RPMI7951 (cell line): ENCODE measurements at regions not wholly inside any gene's neighbourhood (a gene's known extent, or its start where the extent isn't known, plus 50 kb on each side); places are given as distances from the start of the nearest gene placed in this dataset.
"Not testable (repeated sequence)": the region's sequence is repeated elsewhere in the genome, so short reads cannot be mapped to it uniquely, and the experiment has no call there.

Source experiments
- DNase-seq: peaks from one replicate; pipeline ENCODE4 v3.0.0-alpha.2; 2012; ENCODE audit warnings: low read depth

DNA sequence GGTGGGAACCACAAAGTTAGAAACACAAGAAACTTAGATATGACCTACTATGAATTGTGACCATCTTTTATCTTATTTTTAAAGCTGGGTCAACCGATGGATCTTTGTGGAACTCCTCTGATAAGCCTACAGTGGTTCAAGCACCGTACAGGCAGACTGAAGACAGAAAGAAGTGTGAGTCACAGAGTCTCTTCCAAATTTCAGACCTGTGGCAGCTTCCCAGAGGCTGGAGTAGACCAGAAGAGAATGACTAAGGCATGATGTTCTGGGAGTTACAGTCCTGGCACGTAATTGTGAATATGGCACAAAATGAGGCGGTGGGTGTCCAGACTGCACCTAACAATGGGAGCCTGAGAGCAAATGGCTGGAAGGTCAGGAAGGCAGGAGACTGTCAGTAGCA lies 70.0 kb downstream of the LMO4 start:
- peak; percentile 85 for DNase-seq

DNA sequence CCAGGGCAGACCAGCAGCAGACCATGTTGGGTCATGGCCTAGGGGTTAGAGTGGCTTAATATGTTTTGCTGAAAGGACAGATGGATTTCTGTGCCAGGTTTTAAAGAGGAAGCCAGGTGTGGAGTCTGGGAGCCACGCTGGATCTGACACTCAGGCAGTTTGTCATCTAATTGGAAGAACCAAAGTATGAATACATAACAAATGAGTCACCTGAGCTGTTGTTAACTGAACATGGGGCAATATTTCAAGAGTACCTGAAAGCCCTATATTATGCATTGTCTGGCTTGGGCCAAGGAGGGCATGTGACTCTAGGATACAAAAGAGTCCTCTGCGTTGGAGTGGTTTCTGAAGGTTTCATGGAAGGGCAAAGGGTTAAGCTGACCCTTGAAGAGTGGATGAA lies 70.6 kb downstream of the LMO4 start:
- DNase-seq, result peak; percentile 28

DNA sequence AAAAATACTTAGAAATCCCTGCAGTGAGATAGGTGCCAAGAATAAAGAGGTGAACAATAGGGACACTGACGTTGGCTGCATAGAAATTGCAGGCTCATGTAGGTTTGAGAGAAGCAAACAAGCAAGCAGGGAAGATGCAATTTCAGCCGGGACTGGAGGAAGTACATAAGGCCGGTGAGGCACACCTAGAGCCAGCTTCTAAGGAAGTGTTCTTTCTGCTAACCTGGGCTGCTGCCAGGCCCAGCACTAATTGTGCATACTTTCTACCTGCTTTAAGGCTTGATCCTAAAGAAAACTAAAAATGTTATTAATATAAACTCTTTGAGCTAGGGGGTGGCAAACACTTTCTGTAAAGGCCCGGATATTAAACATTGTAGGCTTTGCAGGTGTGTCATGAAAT lies 71.0 kb downstream of the LMO4 start:
- no peak for DNase-seq

DNA sequence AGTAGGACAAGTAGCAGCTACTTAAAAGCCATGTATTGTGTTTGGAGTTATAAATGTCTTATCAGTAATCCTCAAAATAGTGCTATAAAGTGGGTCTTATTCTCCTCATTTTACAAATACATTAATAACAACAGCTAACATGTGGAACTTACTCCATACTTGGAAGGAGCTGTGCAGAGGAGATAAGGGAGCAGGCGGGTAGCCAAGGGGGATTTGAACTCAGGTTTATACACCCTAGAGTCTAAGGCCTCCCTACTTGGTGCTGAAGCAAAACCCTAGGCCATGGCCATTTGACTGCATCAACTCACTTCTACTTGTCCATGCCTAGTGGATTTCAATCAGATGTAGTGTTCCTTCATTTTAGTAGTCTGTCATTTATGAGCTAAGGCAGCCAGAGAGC lies 72.1 kb downstream of the LMO4 start:
- no peak for DNase-seq

DNA sequence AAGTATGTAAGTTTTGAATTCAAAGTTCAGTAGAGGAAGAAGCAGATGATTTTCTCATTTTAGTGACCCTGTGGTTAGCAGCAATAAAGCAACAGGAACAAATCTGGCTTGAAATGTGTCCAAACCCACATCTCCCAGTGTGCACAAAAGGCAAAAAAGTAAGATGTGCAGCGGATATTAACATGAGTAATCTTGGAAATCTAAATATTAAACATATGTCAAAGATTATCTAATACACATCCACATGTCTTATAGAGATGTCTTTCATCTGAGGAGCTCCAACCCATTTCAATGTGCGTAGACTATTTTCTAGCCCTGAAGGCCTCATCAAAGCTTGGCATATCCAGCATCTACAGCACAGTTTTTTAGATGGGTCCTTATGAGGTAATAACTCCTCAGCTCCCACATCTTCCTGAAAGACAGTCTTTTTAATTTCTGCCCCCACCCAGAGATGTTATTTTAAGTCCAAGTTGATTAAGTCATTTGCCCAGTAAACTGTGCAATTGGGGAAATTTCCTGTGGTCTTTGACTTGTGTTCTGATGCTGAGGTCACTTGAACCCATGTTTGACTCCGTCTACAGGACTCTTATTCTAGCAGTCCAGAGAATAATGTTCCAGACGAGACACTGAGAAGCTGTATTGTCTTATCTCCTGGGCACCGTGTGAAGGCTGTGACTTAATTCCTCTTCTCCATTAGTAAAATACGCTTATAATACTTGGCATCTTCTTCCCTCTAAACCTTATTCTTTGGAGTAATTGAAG lies 73.7 kb downstream of the LMO4 start:
- peak; percentile 92 for DNase-seq

DNA sequence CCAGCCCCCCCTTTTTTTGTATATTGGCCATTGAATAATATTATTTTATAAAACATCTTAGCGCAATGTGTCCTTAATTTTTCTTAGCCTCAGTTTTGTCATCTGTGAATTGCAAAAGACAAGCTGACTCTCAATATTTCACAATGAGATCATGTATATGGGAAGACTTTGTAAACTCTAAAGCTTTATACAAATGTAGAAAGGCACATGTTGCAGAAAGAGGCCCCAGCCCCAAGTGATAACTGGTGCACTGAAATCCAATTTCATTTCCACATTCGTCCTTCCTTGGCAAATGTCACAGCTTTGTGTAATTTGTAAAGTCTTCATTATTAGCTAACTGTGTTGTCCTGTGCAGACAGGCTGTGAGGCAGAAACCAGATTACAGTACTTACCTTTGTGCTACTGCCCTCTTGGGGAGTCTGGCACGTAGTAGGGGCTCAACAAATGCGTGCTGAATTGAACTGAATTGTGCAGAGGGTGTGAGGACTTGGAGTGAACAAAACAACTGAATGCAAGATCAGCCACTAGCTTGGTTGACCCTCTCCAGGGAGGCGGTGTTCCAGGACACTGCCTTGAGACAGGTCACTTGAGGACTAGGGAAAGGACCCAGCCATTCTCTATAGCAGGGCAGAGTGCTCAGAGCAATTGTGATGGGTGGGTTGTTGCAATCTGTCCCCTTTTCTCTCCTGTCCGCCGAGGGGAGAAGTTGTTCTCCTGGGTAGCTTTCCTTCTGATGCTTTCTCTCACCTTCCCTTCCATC lies 74.6 kb downstream of the LMO4 start:
- no peak for DNase-seq

DNA sequence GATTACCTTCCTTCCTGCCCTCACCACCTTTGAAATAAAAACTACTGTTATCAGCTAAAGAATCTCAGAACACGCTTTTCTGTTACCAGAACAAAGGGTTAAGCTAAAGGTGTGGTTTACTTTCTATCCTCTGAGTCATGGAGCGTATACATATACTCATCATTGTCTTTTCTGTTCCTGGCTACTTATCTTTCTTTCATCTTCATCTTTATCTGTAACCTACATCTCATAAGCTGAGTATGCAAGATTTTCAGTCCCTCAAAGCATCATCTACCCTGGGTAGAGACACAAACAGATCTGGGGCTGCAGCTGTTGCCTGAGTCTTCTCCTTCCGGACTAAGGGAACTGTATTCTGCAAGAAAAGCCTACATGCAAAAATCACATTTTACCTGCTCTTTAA lies 75.6 kb downstream of the LMO4 start:
- peak; percentile 56 for DNase-seq

DNA sequence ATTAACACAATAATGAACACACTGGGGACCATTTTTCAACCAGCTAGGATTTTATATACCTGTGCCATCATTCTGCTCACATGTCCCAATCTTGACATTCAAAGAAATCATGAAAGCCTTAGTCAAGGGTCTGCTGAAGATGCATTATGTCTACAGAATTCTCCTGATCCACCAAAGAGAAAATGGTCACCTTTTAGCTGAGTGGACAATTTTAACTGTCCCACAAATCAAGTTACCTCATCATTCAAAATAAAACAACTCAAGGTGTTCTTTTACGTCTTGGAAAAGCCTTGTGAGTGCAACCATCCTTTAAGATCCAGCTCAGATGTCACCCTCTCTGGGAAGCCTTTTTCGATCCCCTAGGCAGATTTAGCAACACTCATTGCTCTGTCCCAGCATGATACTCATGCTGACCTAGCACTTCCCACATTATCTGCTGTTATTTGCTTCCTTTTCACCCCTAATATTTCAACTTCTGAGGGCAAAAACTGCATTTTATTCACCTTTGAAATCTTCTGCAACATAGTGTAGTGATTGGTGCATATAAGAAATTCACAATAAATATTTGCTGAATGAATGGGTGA lies 80.1 kb downstream of the LMO4 start:
- no peak for DNase-seq

DNA sequence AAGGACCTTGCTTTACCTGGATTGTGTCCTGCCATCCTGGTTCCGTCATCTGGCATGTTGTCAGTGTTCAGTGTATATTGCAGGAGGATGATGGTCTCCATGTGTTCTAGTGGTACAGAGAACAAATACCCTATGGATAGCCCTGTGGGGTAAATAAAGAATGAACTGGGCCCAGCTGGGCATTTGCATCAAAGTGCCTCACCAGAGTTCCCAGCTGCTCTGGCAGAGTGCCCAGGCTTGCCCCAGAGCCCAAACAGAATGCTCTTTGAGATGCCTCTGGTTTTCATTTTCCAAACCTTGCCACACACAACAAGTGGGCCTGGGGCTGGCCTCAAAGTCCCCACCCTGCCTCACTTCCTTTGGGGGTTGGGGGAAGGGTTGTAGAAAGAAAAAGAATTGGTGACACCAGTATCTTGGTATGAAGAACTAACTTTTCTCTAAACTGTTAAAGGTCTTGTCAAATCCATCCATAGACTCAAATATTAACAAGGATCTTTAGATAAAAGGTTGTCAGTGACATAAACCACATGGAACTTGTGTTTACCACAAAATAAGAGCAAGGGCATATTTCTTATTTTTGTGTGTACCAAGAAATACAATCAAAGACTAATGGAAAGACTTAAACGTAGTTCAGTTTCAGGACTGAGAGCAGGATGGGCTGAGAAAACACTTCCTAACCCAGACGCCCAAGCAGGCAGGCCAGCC lies 82.2 kb downstream of the LMO4 start:
- DNase-seq, result peak; percentile 85

DNA sequence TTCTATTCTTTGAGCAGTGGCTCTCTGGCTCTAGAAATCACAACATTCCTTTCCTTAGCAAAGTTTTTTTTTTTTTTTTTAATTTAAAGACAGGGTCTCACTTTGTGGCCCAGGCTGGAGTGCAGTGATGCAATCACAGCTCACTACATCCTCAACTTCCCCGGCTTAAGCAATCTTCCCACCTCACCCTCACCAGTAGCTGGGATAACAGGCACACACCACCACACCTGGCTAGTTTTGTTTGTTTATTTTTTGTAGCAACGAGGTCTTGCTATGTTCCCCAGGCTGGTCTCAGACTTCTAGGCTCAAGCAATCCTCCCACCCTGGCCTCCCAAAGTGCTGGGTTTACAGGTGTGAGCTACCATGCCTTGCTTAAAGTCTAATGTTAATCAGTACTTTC lies 85.2 kb downstream of the LMO4 start:
- DNase-seq, result not testable (repeated sequence)

DNA sequence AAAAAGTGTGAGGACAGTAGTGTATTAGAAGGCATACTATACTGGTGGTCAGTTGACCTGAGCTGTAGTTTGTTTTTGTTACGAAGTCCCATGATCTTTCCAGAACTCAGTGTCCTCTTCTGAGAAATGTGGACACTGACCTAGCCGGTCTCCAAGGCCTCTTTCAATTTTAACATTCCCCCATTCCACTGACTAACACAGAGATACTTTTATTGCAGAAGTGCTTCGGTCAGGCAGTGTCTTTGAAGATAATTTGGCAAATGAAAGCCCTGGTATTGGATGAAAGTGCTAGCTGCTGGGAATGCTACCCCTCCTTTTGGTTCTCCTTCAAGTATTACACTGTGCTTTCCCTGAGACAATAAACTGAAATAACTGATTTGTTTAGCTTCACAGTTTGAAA lies 89.4 kb downstream of the LMO4 start:
- DNase-seq, result no peak

DNA sequence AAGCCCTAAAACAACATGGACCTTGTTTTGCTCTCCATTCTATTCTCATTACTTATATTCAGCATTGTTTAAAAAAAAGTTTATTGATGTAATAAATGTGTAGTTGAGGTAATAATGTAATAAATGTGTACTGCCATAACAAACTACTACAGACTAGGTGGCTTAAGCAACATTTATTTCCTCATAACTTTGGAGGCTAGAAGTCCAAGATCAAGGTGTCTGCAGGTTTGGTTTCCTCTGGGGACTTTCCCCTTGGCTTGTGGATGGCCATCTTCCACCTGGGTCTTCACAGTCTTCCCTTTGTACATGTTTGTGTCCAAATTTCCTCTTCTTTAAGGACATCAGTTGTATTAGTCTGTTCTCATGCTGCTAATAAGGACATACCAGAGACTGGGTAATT lies 93.1 kb downstream of the LMO4 start:
- DNase-seq, result no peak

DNA sequence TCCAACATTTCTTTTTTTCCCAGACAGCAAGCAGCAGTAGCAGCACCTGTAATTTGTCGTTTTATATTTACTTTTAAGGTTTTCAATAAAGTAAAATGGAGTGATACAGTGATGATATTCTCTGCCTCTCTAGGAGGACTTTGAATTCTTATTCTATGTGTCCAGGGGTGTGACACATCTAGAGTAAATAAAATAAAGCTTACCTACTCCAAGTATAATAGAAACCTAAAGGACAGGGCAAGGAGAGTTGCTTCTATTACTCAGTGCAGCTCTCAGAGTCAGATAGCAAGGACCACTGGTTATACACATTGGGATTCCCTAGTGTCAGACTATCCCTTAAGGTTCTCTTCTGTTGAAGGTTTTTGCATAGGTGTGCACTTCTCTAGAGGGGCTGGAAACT lies 95.9 kb downstream of the LMO4 start:
- no peak for DNase-seq

DNA sequence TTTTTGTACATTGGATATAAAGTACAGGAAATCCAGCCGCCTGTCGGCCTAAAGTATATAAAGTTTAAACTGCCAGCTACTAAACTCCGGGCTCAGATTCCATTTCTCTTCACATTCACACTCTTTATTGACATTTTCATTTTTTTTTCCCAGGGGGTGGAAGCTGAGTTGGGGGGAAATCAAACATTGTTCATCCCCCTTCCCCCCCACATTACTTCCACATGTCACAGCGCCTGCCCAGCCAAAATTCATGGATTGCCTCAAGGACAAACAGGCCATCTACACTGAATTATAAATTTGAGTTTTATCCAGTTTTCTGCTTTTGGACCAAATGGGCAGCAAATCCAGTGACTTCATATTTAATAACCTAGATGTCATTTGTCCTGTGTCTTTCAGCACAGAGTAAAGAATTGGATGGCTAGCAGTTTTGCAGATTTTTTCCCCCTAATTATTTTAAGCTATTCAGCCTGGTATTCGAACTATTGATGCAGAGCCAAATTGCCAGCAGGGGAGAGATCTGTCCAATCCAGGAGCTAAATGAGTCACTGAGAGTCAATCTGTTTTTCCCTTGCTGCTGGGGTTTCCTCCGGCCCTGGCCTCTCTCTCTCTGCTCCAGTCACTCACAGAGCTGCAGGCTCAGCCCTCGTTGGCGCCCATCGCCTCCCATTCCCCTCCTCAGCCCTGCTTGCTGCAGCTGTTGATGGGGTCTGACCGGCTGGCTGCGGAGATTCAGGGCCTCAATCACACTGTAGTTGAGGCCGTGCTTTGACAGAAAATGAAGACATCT lies 98.0 kb downstream of the LMO4 start:
- peak; percentile 77 for DNase-seq

DNA sequence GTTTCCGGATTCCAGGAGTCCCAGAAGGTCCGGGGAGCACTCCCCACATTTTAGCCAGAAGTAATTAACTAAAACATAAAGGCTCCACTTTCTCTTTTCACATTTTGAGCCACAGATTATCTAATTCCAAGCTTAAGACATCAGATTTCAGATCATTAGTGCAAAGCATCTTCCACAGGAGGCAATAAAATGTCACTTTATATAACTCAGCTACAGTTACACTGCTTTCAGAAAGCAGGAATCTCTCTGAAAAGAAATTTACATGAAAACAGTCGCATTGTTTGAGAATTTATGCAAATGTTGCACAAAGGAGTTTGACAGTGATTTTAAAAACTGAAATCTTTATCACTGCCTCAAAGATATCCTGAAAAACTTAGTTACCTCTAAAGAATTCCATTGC lies 99.7 kb downstream of the LMO4 start:
- no peak for DNase-seq

DNA sequence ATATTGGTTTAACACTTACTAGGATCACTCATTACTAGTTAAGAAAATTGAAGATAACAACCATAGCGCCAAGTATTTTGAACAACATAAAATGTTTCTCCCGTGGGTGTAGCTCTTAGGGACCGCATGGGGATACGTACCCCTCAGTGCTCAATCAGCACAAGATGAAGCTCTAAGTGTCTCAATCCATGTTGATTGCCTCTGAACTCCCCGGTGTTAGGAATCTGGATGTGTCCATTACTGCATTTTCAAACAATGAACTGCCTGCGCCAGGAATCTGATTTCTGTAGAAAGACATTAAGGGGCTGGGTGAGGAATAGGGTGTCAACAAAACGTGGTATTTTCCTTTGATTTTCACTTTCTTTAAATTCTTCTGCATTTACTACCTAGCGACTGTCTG lies 100.2 kb downstream of the LMO4 start:
- DNase-seq, result no peak

DNA sequence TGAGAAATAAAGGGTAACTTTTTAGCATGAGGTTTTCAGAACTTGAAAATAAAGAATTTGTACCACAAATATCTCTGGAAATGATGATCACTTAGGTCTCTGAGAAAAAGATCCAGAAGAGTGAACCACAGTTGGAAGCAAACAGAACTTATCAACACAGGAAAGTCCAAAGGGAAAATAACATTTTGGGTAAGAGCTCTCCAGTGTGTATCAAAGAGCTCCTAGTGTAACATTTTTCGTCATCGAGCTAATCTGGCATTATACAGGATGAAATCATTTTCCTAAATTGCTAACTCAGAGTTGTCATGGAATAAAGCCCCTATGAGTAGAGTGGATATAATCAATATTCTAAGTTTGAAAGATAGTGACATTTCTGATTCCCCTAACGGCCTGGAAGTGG lies 104.0 kb downstream of the LMO4 start:
- no peak for DNase-seq

DNA sequence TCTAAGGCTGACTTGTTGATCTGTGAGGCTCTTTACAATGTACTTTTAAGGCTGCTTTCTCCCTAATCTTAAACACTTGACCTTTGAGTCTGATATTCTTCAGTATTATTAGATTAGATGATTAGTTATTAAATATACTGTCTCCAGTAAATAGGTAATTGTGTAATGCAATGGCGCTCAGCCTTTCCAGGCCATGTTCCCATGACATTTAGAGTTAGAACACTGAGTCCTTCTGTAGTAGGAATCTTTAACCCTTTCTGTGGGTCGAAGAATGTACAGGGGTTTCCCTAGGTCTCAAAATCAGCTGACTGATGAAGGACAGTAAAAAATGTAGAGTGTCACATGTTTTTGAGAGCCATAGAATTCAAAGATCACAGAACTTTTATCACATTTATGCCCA lies 104.4 kb downstream of the LMO4 start:
- not testable (repeated sequence) for DNase-seq

DNA sequence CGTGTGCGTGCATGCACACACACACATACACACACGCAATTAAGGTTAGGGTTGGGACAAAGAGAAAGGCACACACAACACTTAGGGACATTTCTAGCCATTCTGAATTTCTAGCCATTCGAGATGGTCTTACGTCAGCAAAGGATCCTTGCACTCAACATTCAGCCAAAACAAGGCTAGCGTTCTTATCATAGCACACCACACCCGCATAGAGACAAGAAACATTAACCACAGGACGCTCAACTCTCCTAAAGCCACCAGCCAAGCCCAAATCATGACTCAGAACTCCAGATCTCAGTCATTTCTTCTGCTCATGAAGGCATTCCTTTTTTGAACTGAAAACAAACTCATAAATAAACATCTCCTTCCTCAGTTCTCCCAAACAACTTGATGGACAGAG lies 106.8 kb downstream of the LMO4 start:
- DNase-seq, result peak; percentile 88

DNA sequence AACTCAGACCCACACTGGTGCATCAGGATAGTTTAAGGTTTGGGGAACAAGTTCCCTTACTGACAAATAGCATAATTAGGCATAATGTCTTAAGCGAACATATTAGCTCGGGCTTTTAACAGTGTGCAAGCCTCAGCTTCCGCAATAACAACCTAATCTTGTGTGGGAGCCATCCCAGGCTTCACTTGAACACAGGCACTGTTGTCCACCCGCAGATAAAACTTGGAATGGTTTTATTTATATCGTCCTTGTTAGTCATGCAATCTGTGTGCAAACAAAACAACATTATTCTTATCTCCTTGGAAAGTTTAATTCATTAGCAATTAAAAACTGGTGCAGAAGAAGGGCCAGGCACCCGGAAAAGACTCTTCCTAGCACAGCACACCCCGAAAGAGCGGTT lies 107.4 kb downstream of the LMO4 start:
- peak; percentile 57 for DNase-seq

DNA sequence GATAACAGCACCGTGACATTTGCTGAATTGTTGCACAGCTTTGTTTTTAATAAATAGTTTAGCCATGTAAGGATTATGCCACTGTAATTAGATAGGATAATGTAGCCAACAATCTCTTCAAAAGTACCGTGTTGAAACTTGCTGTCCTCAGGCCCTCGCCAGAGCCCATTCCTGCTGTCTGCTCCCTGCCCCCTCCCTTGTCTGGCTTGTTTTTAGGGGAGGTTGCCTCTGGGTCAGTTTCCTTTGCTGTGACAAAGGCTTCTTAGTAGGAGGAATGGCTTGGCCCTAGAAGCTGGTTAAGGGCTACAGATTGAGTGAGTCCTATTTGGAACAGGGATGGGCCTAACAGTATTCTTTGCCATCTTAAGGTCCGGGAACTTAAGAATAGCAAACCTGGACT lies 107.9 kb downstream of the LMO4 start:
- DNase-seq, result peak; percentile 49
